Right lobe of liver (tissue), 6 donors: ENCODE measurements at regions not wholly inside any gene's neighbourhood (a gene's known extent, or its start where the extent isn't known, plus 50 kb on each side); places are given as distances from the start of the nearest gene placed in this dataset.
"Not testable (repeated sequence)": the region's sequence is repeated elsewhere in the genome, so short reads cannot be mapped to it uniquely, and the experiment has no call there.

Source experiments
- ATAC-seq, 4 donors: fragments of 200-7000 bp; cut with Tn5 transposase; one replicate each; pipeline ENCODE4 v1.9.1; 2020; ENCODE audit warnings: mild to moderate bottlenecking in 4 of 4, moderate library complexity in 4 of 4
- DNase-seq, 3 donors: peaks; one replicate each; pipeline ENCODE4 v3.0.0-alpha.2; 2020
- H3K27ac ChIP-seq, 3 donors: fragments of 200-600 bp; one replicate each; pipeline ENCODE4 v1.8.0; 2022
- H3K27me3 ChIP-seq, 2 donors: fragments of 200-600 bp; one replicate each; pipeline ENCODE4 v1.8.0; 2022
- H3K36me3 ChIP-seq, 4 donors: fragments of 200-600 bp; sonication (generic) in 1 of 4; one replicate each; pipeline versions ENCODE4 v1.5.1 to v1.8.0; 2017 to 2022; ENCODE audit warnings: control low read depth in 1 of 4
- H3K4me1 ChIP-seq, 4 donors: fragments of 200-600 bp; sonication (generic) in 1 of 4; one replicate each; pipeline versions ENCODE4 v1.5.1 to v1.8.0; 2017 to 2022; ENCODE audit warnings: control low read depth in 1 of 4
- H3K4me3 ChIP-seq, 3 donors: fragments of 200-600 bp; one replicate each; pipeline ENCODE4 v1.8.0; 2022
- H3K9me3 ChIP-seq, 4 donors: fragments of 200-600 bp; sonication (generic) in 1 of 4; one replicate each; pipeline versions ENCODE4 v1.5.1 to v1.8.0; 2017 to 2022; ENCODE audit warnings: control low read depth in 1 of 4
- POLR2A ChIP-seq: fragments of 450-650 bp; IDR thresholded peaks from one replicate; pipeline ENCODE4 v1.6.1; 2017; ENCODE audit warnings: antibody characterized with exemption, mild to moderate bottlenecking
- WGBS: methylation state at CpG from one replicate; pipeline ENCODE4 v1.1.6; 2018; ENCODE audit warnings: low coverage, low lambda C conversion rate; ENCODE audit not compliant: insufficient coverage; ENCODE audit errors: missing lambda C conversion rate; 5-methylcytosine and 5-hydroxymethylcytosine counted together
- intact Hi-C, 2 donors: fragments of 100-400 bp; cut with DNase I; formaldehyde crosslinking; loops; one replicate each; pipeline versions ENCODE4 v1.11.2 to v1.14.1; 2022
- TF ChIP-seq, protein P1 (sequence below), 4 donors: fragments of 200-600 bp in 3 of 4; fragments of 450-650 bp in 1 of 4; IDR thresholded peaks; one replicate each; pipeline versions ENCODE4 v1.5.1 to v1.8.0; 2016 to 2022; ENCODE audit warnings: antibody characterized with exemption in 4 of 4, mild to moderate bottlenecking in 2 of 4
- donor health status: DM: no; HTN: yes; CAD: no.
- donor health status: DM: no; HTN: no; CAD: no.
- donor health status: DM: no; HTN: no; CAD: no.
- donor health status: DM: no; HTN: yes; CAD: no.
- donor health status: DM: no; HTN: yes; CAD: no.

DNA sequence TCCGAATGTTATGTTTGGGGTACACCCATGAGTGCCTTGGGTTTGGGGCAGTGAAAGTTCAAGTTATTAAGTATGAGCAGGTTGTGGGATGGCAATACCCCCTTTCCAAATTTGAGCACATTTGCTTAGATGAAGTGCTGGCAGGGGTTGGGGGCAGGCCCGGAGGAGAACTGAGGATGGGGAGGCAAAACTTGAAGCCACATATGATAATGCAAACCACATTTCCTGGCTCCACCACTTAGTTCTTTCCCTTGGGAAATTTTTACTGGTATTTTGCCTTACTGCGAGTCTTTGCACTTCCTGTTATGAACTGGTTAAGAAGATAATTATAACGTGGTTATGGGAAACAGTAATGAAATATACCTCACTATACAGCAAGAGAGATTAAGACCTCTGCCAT is 336.0 kb upstream of the ONECUT1 start:
- no peak overlapping the region for H3K4me3 ChIP-seq
- 34% methylated on average over 4 of the region's 4 CpGs for WGBS
- no peak for TF ChIP-seq POLR2A
- H3K4me1 ChIP-seq: peaks cover 0 to 2% (median 0%) of the 10 kb centered on the region in 4 donors
- H3K27ac ChIP-seq: no peak overlapping the region
- ATAC-seq: no peak
- H3K36me3 ChIP-seq: no peaks in the 10 kb centered on the region
- DNase-seq: no peak
- no peaks in the 10 kb centered on the region for H3K9me3 ChIP-seq
- no peaks in the 10 kb centered on the region for H3K27me3 ChIP-seq
- intact Hi-C loops: no loop called here

DNA sequence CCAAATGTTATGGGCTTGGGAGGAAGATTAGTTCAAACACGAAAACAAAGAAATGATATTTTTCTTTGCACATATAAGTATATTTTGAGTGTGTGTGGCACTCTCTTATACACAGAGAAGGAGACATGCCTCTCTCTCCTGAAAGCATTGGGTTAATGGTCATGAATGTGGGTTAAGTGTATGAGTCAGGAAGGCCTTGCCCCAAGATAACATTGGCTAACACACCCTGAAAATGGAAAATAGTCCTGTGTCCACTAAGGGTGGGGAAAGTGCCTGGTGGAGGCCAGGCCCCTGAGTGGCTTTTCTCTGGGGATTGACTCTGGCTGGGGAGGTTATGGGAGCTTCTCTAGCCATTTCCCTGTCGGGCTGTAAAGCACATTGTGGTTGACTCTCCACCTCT is 332.7 kb upstream of the ONECUT1 start:
- no peak for ATAC-seq
- intact Hi-C loops: no loop called here
- H3K27me3 ChIP-seq: no peaks in the 10 kb centered on the region
- 87% methylated on average over 2 of the region's 2 CpGs for WGBS
- H3K27ac ChIP-seq: no peak overlapping the region
- TF ChIP-seq, protein P1, sequence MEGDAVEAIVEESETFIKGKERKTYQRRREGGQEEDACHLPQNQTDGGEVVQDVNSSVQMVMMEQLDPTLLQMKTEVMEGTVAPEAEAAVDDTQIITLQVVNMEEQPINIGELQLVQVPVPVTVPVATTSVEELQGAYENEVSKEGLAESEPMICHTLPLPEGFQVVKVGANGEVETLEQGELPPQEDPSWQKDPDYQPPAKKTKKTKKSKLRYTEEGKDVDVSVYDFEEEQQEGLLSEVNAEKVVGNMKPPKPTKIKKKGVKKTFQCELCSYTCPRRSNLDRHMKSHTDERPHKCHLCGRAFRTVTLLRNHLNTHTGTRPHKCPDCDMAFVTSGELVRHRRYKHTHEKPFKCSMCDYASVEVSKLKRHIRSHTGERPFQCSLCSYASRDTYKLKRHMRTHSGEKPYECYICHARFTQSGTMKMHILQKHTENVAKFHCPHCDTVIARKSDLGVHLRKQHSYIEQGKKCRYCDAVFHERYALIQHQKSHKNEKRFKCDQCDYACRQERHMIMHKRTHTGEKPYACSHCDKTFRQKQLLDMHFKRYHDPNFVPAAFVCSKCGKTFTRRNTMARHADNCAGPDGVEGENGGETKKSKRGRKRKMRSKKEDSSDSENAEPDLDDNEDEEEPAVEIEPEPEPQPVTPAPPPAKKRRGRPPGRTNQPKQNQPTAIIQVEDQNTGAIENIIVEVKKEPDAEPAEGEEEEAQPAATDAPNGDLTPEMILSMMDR (IDR thresholded peaks at IDR 0.05): no peak
- no peak for TF ChIP-seq POLR2A
- no peaks in the 10 kb centered on the region for H3K9me3 ChIP-seq
- no peak overlapping the region for H3K4me3 ChIP-seq
- peaks cover 0 to 2% (median 0%) of the 10 kb centered on the region in 4 donors for H3K4me1 ChIP-seq
- no peak for DNase-seq
- H3K36me3 ChIP-seq: no peaks in the 10 kb centered on the region

DNA sequence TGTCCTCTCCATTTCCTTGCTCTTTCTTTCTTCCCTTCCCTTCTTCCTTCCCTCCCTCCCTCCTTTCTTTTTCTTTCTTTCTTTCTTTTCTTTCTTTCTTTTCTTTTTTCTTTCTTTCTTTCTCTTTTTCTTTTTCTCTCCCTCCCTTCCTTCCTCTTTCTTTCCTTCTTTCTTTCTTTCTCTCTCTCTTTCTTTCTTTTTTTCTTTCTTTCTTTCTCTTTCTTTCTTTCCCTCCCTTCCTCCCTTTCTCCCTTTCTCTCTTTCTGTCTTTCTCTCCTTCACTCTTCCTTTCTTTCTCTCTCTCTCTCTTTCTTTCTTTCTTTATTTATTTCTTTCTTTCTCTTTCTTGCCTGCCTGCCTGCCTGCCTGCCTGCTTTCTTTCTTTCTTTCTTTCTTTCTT is 326.8 kb upstream of the ONECUT1 start:
- H3K27ac ChIP-seq, ATAC-seq, H3K9me3 ChIP-seq, DNase-seq, intact Hi-C loops, H3K4me1 ChIP-seq, H3K4me3 ChIP-seq, H3K27me3 ChIP-seq, H3K36me3 ChIP-seq: not testable (repeated sequence)

DNA sequence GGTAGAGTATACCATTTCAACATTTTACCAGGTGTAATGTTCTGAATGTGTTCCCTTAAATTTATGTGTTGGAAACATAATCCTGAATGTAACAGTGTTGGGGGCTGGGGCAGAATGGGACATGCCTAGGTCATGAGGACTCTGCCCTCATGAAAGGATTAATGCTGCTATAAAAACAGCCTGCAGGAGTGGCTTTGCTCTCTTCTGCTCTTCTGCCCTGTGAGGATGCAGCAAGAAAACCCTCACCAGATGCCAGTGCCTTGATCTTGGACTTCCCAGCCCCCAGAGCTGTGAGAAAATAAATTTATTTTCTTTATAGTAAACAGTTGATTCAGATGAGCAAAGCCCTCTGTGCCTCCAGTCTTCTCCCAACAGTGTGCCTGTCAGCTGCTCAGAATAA is 326.0 kb upstream of the ONECUT1 start:
- no peak for ATAC-seq
- H3K4me3 ChIP-seq: no peak overlapping the region
- intact Hi-C loops: no loop called here
- H3K27ac ChIP-seq: no peak overlapping the region
- TF ChIP-seq, protein P1 (IDR thresholded peaks at IDR 0.05): no peak
- no peak for TF ChIP-seq POLR2A
- H3K4me1 ChIP-seq: peaks cover 0 to 5% (median 0%) of the 10 kb centered on the region in 4 donors
- H3K36me3 ChIP-seq: no peaks in the 10 kb centered on the region
- H3K9me3 ChIP-seq: no peaks in the 10 kb centered on the region
- H3K27me3 ChIP-seq: no peaks in the 10 kb centered on the region
- no peak for DNase-seq

DNA sequence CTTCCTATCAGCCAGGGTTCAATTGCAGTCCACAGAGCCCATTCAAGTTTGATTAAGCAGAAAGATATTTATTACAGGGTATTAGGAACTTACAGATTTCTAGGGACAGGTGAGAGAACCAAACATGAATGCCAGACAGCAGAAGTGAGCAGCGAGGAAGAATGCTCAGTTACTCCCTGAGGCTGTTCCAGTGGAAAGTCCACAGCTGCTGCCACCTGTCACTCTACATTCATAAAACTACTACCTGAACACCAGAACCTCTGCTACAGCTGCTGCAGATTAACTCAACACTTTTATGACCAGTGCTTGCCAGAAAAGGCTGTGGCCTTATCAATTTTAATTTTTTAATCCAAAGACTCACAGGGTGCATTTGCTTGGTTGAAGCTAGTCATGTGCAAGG is 325.4 kb upstream of the ONECUT1 start:
- H3K27me3 ChIP-seq: no peaks in the 10 kb centered on the region
- no peak overlapping the region for H3K4me3 ChIP-seq
- peaks cover 0 to 5% (median 0%) of the 10 kb centered on the region in 4 donors for H3K4me1 ChIP-seq
- DNase-seq (no peak), ATAC-seq (no peak)
- no peak overlapping the region for H3K27ac ChIP-seq
- no peaks in the 10 kb centered on the region for H3K9me3 ChIP-seq
- 67% methylated on average over 1 of the region's 1 CpG for WGBS
- no peaks in the 10 kb centered on the region for H3K36me3 ChIP-seq
- intact Hi-C loops: no loop called here
- TF ChIP-seq POLR2A: no peak
- TF ChIP-seq, protein P1 (IDR thresholded peaks at IDR 0.05): no peak

DNA sequence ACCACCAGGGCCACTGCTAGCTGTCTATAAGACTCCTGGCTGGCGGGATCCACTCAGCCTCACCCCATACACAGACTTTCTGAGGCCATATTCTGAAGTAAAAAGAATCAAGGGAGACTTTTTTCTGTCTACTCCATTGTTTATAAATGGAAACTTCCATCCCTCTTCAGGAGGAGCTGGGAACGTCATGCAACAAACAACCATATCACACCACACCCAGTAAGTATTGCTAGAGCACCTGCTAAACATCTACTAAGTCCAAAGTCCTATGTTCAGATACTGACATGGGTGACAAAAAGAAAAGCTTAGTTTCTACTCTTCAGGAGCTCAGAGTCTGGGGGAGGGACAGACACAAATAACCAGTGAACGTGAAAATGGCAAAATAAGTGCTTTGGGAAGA is 324.8 kb upstream of the ONECUT1 start:
- H3K4me3 ChIP-seq: no peak overlapping the region
- H3K9me3 ChIP-seq: no peaks in the 10 kb centered on the region
- no peak overlapping the region for H3K27ac ChIP-seq
- H3K36me3 ChIP-seq: no peaks in the 10 kb centered on the region
- TF ChIP-seq, protein P1 (IDR thresholded peaks at IDR 0.05): no peak
- TF ChIP-seq POLR2A: no peak
- no peak for DNase-seq
- no peaks in the 10 kb centered on the region for H3K27me3 ChIP-seq
- WGBS: 32% methylated on average over 2 of the region's 3 CpGs
- peak; percentile 49 to 93 (median 72) for ATAC-seq
- intact Hi-C loops: no loop called here
- peaks cover 0 to 5% (median 0%) of the 10 kb centered on the region in 4 donors for H3K4me1 ChIP-seq
